ENCODE measurements at regions not wholly inside any gene's neighbourhood (a gene's known extent, or its start where the extent isn't known, plus 50 kb on each side); places are given as distances from the start of the nearest gene placed in this dataset.

- no peak for DNase-seq
Measured at GRCh38 chr5:93313672-93314071, 267.3 kb downstream of the NR2F1-AS1 start.

GRCh38 chr5:93311881-93312280, 269.1 kb downstream of the NR2F1-AS1 start:
- no peak for DNase-seq

DNA sequence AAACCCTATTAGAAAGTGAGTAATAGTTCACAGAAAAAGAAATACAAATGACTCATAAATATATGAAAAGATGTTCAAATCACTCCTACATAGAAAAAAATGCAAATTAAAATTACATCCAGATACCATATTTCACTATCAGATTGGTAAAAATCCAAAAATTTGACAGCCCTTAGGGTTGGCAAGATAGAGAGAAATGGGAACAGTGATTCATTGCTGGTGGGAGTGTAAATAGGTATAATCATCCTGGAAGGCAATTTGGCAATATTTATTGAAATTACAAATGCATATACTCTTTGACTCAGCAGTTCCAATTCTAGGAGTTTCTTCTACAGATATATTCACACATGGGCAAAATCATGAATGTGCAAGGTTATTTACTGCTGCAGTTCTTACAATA, 273.5 kb downstream of the NR2F1-AS1 start:
- DNase-seq = no peak

DNA sequence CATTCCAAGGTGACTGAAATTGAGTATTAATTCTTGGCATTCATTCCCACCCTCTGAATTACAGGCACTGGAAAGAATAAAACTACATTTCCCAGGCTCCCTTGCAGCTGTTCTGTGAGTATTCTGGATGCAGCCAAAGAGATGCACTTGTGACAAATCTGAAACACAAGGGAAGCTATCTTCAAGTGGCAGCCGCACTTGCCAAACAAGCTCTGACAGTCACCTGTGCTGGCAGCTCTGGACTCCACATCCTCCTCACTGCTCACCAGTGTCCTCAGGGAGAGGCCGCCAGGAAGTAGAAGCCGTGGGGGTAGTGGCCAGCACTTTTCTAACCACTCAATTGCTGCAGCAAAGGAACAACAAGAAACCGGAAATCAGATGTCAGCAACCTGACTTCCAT, 275.0 kb downstream of the NR2F1-AS1 start:
- DNase-seq = peak; percentile 45

DNA sequence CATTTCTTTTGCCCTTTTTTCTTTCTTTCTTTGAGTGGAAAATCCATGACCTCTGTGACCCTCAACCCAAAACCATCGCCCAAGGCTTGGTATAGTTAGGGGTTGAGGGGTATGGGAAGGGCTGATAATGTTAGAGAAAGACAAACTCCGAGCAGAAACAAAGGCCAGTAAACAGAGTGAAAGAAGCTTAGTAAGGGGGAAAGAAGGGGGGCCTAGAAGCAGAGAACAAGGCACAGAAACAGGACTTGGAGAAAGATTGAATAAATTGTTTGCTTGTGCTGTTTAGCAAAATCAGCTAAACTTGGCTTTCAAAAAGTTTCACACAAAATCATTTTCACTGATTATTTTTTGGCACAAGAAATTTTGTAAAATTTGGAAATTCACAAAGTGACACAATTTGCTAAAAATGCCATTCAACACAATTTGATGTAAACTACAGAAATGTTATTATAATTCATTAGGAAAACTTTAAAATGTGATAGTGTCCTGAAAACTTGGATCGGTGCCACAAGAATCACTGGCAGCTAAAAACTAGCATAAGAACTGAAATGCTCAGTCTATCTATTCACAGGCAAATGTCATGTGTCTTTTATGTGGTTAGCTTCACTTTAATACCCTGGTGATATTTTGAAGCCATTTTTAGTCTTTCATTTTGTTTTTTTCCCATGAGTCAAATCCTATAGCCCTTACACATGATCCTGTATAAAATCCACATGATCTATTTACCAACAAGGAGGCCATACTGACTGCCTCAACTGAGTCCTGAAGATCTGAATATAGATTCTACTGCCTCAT, 276.4 kb downstream of the NR2F1-AS1 start:
- no peak for DNase-seq

DNA sequence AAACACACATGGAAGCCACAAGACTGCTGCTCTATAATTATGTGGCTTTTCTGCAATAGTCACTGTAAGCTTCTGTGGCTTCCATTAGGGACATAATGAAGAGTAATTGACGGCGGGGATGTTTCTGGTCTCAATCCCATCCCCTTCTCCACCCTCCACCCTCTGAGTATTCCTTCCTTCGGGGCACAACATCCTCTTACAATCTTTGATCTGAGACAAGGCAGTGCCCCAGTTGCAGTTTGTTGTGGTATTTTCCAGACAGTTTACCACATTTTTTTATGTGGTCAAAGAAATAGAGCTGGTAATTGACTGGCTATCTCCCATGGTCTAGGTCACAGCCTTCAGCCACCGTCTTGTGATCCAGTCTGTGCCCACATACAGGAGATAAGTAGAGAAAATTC, 277.7 kb downstream of the NR2F1-AS1 start:
- no peak for DNase-seq

- DNase-seq = no peak
Measured at GRCh38 chr5:93302711-93303110, 278.3 kb downstream of the NR2F1-AS1 start.

- DNase-seq = no peak
Measured at GRCh38 chr5:93300945-93301344, 280.1 kb downstream of the NR2F1-AS1 start.

DNA sequence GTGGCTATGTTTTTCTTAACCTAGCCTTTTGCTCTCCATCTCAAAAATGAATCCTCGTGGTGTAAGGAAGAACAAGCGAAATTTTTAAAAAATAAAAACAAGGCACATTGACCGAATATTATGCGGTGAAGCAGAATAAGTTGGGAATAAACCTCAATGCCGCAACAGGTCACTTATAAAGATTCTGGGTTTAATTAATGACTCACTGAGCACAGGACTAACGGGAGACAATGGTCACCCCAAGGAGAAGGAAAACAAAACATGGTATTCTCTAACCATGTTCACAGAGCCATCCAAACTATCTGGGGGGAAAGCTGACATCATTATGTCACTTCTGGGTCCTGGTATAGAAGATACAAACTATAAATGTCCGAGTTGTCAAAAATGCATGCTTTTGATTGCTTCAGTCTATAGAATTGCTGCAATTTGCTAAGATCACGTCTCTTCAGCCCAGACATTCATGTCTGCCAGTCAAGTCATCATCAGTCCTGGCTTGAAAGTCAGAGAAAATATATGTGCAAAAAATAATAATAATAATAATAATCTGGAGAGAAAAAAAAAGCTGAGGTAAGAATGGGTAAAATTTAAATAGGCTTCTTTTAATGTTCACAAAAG, 280.6 kb downstream of the NR2F1-AS1 start:
- DNase-seq = no peak

GRCh38 chr5:93299681-93300308, 281.2 kb downstream of the NR2F1-AS1 start:
- DNase-seq = no peak

GRCh38 chr5:93297116-93297515, 283.9 kb downstream of the NR2F1-AS1 start:
- DNase-seq = no peak

- DNase-seq = no peak
Measured at GRCh38 chr5:93296338-93296737, 284.7 kb downstream of the NR2F1-AS1 start.

DNA sequence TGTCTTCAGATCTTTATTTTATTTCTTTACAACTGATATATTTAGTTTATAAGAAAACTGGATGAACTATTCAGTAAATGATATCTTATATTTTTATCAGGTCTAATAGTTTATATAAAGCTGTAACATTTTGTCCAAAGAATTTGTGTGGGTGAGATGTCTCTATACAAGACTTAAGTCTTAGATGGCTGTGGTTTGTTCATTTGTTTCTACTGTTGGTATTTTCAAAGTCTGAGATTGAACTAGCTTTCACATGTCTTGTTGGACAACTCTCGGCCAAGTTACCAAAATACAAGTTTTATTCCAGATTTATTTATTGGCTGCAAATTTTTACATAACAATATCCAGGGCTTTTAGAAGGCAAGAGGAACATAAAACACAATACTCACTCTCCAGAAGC, 286.0 kb downstream of the NR2F1-AS1 start:
- no peak for DNase-seq

- no peak for DNase-seq
Measured at GRCh38 chr5:93294199-93294598, 286.8 kb downstream of the NR2F1-AS1 start.

- no peak for DNase-seq
Measured at GRCh38 chr5:93289942-93290341, 291.1 kb downstream of the NR2F1-AS1 start.

DNA sequence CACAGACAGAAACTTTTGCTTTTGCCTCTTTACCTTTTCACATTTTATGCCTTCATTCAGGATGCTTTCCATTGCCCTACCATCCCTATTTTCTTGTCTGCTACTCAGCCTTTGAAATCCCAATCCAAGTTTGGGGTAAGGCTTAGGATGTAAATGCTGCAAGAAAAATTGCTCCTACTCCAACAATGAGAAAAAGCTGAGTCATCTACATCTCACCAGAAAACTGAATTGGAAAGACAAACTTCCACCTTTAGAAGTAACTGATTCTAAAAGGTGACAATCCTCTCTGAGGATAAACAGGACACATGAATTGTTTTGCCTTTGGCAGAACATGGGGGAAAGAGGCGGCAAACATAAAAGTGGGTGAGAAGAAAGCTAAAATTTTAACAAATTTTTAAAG, 295.6 kb downstream of the NR2F1-AS1 start:
- no peak for DNase-seq

GRCh38 chr5:93281980-93282772, 298.8 kb downstream of the NR2F1-AS1 start:
- DNase-seq = no peak

- DNase-seq = peak; percentile 87
Measured at GRCh38 chr5:93280518-93280917, 300.5 kb downstream of the NR2F1-AS1 start.

DNA sequence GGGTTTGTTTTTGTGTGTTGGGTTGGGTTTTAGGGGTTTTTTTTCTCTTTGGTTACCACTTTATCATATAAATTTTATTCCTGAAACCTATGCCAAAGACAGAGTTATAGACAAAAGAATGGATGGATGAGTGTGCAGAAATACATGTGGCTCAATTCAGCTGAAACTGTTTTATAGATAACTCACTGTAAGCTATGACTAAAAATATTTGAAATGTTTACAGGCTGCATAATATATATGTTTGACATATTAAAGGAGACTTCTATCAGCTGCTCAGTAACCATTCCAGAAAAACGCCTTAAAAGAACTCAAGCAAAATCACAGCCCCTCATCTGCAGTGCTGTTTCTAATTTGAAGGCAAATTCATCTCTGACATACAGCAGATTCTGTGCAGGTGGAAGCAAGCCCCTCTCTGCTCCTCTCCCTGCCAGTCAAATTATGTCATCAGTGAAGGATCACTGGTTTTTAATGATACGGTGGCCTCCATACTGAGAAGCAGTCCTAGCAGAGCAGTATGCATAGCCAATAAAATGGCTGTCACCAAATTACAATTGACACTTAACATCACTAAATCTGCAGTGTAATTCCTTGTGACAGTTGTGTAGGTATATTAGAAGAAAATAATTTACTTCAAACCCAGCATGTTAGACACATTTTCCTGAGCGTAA, 301.6 kb downstream of the NR2F1-AS1 start:
- no peak for DNase-seq

GRCh38 chr5:93278896-93279295, 302.1 kb downstream of the NR2F1-AS1 start:
- DNase-seq = no peak

GRCh38 chr5:93277051-93277450, 304.0 kb downstream of the NR2F1-AS1 start:
- DNase-seq = no peak

DNA sequence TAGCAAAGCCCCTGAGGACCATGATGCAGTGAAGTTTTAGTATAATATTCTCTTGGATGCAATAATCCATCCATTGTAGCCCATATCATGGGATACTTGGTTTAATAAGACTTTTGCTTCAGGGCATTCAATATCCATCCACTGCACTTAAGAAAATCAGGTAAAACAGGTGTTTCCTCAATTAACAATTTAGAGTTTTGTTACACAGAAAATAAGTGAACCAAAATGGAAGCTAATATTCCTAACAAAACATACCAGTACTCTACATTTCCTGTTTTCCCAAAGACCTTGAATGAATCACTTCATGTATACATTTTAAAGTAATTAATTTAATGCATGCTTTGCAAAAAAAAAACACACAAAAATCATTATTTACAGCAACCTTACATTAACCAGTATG, 305.6 kb downstream of the NR2F1-AS1 start:
- no peak for DNase-seq

DNA sequence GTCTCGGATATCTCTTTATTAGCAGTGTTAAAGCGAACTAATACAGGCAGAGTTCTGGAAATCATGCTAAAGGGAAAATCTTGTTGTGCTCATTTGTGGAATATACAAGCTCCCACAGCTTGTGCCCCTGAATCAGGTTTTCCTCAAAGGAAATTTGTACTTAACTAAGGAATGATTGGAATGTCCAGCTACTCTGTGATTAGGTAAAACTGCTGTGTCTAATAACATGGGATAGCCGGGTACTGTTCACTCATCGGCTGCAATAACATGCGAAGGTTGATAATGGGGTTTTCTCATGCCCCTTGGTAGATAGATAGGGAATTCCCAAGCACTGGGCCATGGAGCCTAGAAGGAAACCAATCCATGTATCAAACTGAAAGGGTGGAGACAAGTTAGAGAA, 306.7 kb downstream of the NR2F1-AS1 start:
- no peak for DNase-seq

Measured in SHP77 treated with DMSO at 0.1 percent for 48 hours (cell line).